PFSK-1 (cell line): ENCODE measurements at regions not wholly inside any gene's neighbourhood (a gene's known extent, or its start where the extent isn't known, plus 50 kb on each side); places are given as distances from the start of the nearest gene placed in this dataset.

ENCODE experiments used
- FOXP2 ChIP-seq: optimal IDR thresholded peaks from 2 replicates; pipeline ENCODE3; 2011; ENCODE audit warnings: borderline replicate concordance, control low read depth, inconsistent platforms; ENCODE audit not compliant: insufficient read depth; ENCODE audit errors: extremely low read length, extremely low read depth
- POLR2AphosphoS5 ChIP-seq: IDR thresholded peaks from 2 replicates; pipeline ENCODE4 v1.6.1; 2012; ENCODE audit warnings: low read depth, mild to moderate bottlenecking, control low read depth, low read length, moderate library complexity
- SIN3A ChIP-seq: IDR thresholded peaks from 2 replicates; pipeline ENCODE4 v1.6.1; 2012; ENCODE audit warnings: mild to moderate bottlenecking, low read length, moderate library complexity, borderline replicate concordance; ENCODE audit not compliant: insufficient read depth
- TAF1 ChIP-seq: IDR thresholded peaks from 2 replicates; pipeline ENCODE4 v1.6.1; 2012; ENCODE audit warnings: low read length, control low read depth, borderline replicate concordance; ENCODE audit not compliant: insufficient read depth
- TF ChIP-seq, protein P1 (sequence below), 2 experiments: IDR thresholded peaks; 2 replicates each; pipeline versions ENCODE4 v1.6.1 to v1.8.0; 2011 to 2012; ENCODE audit warnings: low read depth in 2 of 2, low read length in 2 of 2, control low read depth in 1 of 2, inconsistent platforms in 1 of 2, mild to moderate bottlenecking in 1 of 2, moderate library complexity in 1 of 2; ENCODE audit not compliant: insufficient read depth in 1 of 2

GRCh38 chr3:197372047-197372661, 73.7 kb upstream of the DLG1 start:
- TF ChIP-seq SIN3A (no peak), POLR2AphosphoS5 (no peak), FOXP2 (no peak), TAF1 (no peak)
- TF ChIP-seq, protein P1, sequence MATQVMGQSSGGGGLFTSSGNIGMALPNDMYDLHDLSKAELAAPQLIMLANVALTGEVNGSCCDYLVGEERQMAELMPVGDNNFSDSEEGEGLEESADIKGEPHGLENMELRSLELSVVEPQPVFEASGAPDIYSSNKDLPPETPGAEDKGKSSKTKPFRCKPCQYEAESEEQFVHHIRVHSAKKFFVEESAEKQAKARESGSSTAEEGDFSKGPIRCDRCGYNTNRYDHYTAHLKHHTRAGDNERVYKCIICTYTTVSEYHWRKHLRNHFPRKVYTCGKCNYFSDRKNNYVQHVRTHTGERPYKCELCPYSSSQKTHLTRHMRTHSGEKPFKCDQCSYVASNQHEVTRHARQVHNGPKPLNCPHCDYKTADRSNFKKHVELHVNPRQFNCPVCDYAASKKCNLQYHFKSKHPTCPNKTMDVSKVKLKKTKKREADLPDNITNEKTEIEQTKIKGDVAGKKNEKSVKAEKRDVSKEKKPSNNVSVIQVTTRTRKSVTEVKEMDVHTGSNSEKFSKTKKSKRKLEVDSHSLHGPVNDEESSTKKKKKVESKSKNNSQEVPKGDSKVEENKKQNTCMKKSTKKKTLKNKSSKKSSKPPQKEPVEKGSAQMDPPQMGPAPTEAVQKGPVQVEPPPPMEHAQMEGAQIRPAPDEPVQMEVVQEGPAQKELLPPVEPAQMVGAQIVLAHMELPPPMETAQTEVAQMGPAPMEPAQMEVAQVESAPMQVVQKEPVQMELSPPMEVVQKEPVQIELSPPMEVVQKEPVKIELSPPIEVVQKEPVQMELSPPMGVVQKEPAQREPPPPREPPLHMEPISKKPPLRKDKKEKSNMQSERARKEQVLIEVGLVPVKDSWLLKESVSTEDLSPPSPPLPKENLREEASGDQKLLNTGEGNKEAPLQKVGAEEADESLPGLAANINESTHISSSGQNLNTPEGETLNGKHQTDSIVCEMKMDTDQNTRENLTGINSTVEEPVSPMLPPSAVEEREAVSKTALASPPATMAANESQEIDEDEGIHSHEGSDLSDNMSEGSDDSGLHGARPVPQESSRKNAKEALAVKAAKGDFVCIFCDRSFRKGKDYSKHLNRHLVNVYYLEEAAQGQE (IDR thresholded peaks at IDR 0.05; ENCODE audit: insufficient read depth in 1 of 2, low read depth in 2 of 2, low read length in 2 of 2): no peak

DNA sequence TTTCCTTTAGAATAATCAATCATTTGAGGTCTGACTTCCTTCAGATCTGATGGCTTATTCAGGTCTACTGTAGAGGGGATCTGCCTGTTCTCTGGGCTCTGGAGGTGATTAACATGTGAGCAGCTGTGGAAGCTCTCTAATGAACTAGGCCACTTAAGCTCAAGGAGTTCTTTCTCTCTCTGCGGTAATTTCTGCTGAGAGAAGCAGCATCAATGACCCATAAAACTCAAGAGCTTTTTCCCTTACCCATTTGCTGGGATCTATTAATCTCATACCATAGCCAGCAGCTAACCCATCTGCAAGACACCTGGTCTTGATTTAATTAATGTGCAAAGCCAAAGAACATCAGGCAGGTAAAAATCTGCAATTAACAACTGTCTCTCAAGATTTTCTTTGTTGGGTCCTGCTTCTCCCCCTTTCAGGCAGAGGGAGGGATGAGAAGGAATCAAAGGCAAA, 73.2 kb upstream of the DLG1 start:
- TF ChIP-seq POLR2AphosphoS5: no peak
- TF ChIP-seq TAF1: no peak
- TF ChIP-seq FOXP2: no peak
- TF ChIP-seq, protein P1 (IDR thresholded peaks at IDR 0.05; ENCODE audit: insufficient read depth in 1 of 2, low read depth in 2 of 2, low read length in 2 of 2): no peak
- no peak for TF ChIP-seq SIN3A

DNA sequence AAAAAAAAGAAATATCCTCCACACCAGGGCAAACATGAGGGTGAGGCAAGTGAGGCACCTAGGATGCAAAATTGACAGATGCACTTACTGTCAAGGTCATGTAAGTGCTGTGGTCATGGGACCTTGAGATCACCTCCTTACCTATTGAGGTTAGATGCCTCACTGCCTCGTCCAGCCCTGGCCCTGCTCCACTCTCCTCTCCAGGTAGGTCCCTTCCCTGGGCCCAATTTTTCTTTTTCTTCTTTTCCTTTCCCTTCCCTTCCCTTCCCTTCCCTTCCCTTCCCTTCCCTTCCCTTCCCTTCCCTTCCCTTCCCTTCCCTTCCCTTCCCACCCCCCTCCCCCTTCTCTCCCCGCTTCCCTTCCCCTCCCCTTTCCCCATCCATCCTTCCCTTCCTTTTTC, 71.1 kb upstream of the DLG1 start:
- no peak for TF ChIP-seq POLR2AphosphoS5
- TF ChIP-seq SIN3A: no peak
- TF ChIP-seq FOXP2: no peak
- TF ChIP-seq, protein P1 (IDR thresholded peaks at IDR 0.05; ENCODE audit: insufficient read depth in 1 of 2, low read depth in 2 of 2, low read length in 2 of 2): no peak
- no peak for TF ChIP-seq TAF1

DNA sequence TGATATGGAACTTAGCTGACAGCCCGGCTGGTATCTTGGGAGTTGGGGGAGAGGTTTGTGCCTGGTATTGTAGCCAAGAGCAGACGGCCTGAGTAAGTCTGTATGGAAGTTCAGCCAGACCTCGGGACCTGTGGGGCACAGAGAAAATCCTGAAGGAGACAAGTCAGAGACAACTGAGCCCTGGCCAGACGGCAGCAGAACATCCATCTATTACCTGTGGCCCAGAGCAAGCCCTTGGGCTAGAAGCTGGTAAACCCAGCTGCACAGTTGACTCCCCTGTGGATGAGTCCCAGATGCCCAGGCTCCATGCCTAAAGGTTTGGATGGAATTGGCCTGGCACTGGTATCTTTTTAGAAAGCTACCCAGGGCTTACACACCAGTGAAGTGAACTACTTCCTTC, 70.4 kb upstream of the DLG1 start:
- no peak for TF ChIP-seq TAF1
- TF ChIP-seq POLR2AphosphoS5: no peak
- no peak for TF ChIP-seq FOXP2
- TF ChIP-seq, protein P1 (IDR thresholded peaks at IDR 0.05; ENCODE audit: insufficient read depth in 1 of 2, low read depth in 2 of 2, low read length in 2 of 2): no peak
- no peak for TF ChIP-seq SIN3A
